Uterus (tissue), 2 donors: ENCODE measurements at regions not wholly inside any gene's neighbourhood (a gene's known extent, or its start where the extent isn't known, plus 50 kb on each side); places are given as distances from the start of the nearest gene placed in this dataset.

Source experiments
- POLR2A ChIP-seq, 2 donors: fragments of 450-650 bp; IDR thresholded peaks; one replicate each; pipeline ENCODE4 v1.6.1; 2016; ENCODE audit warnings: antibody characterized with exemption in 2 of 2, mild to moderate bottlenecking in 1 of 2, moderate library complexity in 1 of 2
- TF ChIP-seq, protein P1 (sequence below), 4 experiments: fragments of 200-600 bp in 2 of 4; fragments of 450-650 bp in 2 of 4; sonication (generic) in 2 of 4; IDR thresholded peaks; one replicate each; pipeline ENCODE4 v1.5.1; 2016 to 2019; ENCODE audit warnings: antibody characterized with exemption in 4 of 4, mild to moderate bottlenecking in 2 of 4, moderate library complexity in 1 of 4

DNA sequence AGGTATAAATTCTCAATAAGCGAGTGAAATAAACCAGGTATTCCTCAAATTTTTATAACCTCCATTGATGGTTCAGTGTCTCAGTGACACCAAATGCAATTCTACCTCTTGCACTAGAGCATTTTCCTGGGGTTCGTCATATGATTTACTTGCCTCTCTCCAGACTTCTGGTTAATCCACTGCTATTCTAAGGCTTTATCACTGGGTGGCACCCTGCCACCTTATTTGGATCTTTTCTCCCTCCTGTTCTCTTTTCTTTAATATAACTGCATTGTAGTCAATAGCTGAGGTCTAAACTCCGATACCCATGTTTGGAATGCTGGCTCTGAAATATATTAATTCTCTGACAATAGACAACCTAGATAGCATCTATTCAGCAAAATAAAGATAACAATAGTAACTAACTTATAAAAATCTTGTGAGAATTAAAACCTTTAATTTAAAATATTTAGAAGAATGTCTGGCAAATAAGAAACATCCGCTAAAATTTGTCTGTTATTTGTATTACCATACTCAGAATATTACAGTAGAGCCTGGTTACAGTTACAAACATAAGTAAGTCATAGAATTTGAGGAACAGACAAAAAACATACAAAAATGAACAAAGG lies 436.4 kb downstream of the PLA2G4A start:
- TF ChIP-seq, protein P1, sequence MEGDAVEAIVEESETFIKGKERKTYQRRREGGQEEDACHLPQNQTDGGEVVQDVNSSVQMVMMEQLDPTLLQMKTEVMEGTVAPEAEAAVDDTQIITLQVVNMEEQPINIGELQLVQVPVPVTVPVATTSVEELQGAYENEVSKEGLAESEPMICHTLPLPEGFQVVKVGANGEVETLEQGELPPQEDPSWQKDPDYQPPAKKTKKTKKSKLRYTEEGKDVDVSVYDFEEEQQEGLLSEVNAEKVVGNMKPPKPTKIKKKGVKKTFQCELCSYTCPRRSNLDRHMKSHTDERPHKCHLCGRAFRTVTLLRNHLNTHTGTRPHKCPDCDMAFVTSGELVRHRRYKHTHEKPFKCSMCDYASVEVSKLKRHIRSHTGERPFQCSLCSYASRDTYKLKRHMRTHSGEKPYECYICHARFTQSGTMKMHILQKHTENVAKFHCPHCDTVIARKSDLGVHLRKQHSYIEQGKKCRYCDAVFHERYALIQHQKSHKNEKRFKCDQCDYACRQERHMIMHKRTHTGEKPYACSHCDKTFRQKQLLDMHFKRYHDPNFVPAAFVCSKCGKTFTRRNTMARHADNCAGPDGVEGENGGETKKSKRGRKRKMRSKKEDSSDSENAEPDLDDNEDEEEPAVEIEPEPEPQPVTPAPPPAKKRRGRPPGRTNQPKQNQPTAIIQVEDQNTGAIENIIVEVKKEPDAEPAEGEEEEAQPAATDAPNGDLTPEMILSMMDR (IDR thresholded peaks at IDR 0.05): no peak
- TF ChIP-seq POLR2A (IDR thresholded peaks at IDR 0.05): no peak
